Kidney (tissue), 13 donors: ENCODE measurements at regions not wholly inside any gene's neighbourhood (a gene's known extent, or its start where the extent isn't known, plus 50 kb on each side); places are given as distances from the start of the nearest gene placed in this dataset.

Source experiments
- DNase-seq, 5 donors: peaks; one replicate each; pipeline ENCODE4 v3.0.0-alpha.2; 2013 to 2020
- FAIRE-seq: peaks from 2 replicates; lab custom pipeline; 2012; peaks lifted over from hg19 to GRCh38; lab: Jason Lieb, UNC
- H3K27ac ChIP-seq, 2 donors: one replicate each; pipeline ENCODE4 v1.7.0; 2013; ENCODE audit warnings: low read depth in 2 of 2, low read length in 2 of 2, inconsistent platforms in 1 of 2
- H3K27me3 ChIP-seq: one replicate; pipeline ENCODE4 v1.7.1; 2013; ENCODE audit warnings: low read length, inconsistent platforms; ENCODE audit not compliant: control insufficient read depth, insufficient read depth
- H3K36me3 ChIP-seq, 3 donors: one replicate each; pipeline versions ENCODE4 v1.7.0 to v1.7.1; 2013; ENCODE audit warnings: low read length in 3 of 3, control low read depth in 1 of 3, inconsistent platforms in 1 of 3; ENCODE audit not compliant: insufficient read depth in 3 of 3, control insufficient read depth in 2 of 3
- H3K4me1 ChIP-seq, 3 donors: one replicate each; pipeline versions ENCODE4 v1.7.0 to v1.7.1; 2013; ENCODE audit warnings: low read length in 3 of 3, inconsistent platforms in 1 of 3, low read depth in 1 of 3; ENCODE audit not compliant: control insufficient read depth in 2 of 3, insufficient read depth in 2 of 3
- H3K4me3 ChIP-seq, 3 donors: one replicate each; pipeline versions ENCODE4 v1.7.0 to v1.8.1; 2013; ENCODE audit warnings: low read length in 3 of 3, control low read depth in 1 of 3, inconsistent platforms in 1 of 3
- H3K9ac ChIP-seq, 3 donors: one replicate each; pipeline versions ENCODE4 v1.7.0 to v1.7.1; 2013; ENCODE audit warnings: low read length in 3 of 3, control low read depth in 1 of 3, inconsistent platforms in 1 of 3
- H3K9me3 ChIP-seq, 3 donors: one replicate each; pipeline versions ENCODE4 v1.7.0 to v1.7.1; 2013; ENCODE audit warnings: low read length in 3 of 3, control low read depth in 1 of 3, inconsistent platforms in 1 of 3; ENCODE audit not compliant: control insufficient read depth in 2 of 3, insufficient read depth in 1 of 3
- intact Hi-C: fragments of 100-400 bp; cut with DNase I; formaldehyde crosslinking; loops from one replicate; pipeline ENCODE4 v1.11.1; 2022
- TF ChIP-seq, protein P1 (sequence below): IDR thresholded peaks from 3 replicates; pipeline ENCODE4 v1.5.1; 2012; ENCODE audit warnings: mild to moderate bottlenecking, moderate library complexity, borderline replicate concordance; ENCODE audit not compliant: insufficient read depth; ENCODE audit errors: extremely low read depth
- donor health status: control.
- donor health status: control.
- donor health status: control.
- donor health status: control.
- donor health status: control.
- donor health status: DM: yes; HTN: yes; CAD: no.
- donor health status: Normal renal cell carcinoma (clear cell type).

DNA sequence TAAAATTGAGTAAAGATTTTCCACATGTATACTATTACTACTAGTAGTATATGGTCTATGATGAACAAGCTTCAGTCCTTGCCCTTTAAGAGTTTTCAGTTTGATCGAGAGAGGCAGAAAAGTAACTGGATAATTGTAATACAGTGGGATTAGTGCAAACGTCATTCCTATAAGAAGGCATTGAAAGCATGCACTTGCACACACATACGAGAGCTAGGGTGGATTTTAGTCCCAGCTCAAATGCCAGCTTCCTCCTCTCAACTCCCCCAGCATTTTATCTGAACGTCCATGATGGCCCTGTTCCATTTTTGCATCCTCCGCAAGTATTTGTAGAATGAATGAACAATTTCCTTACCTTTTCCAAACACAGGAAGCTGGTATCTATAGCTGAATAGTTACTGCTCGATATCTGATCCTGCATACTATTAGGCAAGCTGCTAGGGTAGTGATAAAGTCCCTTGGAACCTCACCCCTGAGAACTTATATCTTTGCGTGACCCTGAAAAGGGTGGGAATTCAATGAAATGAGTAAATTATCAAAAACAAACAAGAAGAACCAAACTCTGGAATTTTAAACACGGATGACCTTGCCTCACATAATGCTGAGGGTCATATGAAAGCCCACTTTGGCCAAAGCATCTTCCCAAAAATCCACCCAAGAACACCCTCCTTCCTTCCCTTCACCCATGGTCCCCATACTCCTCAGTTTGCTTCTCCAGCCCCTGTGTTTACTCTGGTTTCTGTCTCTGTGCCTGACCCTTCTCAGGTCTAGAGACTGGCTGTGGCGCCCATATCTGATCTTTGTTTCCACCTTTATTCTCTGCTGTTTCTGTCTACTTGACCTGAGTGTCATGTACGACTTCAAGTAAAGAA, 60.5 kb downstream of the TMEM100 start:
- H3K4me1 ChIP-seq, result peaks cover 0 to 3% (median 2%) of the 10 kb centered on the region in 3 donors
- H3K9me3 ChIP-seq, result no peaks in the 10 kb centered on the region
- TF ChIP-seq, protein P1, sequence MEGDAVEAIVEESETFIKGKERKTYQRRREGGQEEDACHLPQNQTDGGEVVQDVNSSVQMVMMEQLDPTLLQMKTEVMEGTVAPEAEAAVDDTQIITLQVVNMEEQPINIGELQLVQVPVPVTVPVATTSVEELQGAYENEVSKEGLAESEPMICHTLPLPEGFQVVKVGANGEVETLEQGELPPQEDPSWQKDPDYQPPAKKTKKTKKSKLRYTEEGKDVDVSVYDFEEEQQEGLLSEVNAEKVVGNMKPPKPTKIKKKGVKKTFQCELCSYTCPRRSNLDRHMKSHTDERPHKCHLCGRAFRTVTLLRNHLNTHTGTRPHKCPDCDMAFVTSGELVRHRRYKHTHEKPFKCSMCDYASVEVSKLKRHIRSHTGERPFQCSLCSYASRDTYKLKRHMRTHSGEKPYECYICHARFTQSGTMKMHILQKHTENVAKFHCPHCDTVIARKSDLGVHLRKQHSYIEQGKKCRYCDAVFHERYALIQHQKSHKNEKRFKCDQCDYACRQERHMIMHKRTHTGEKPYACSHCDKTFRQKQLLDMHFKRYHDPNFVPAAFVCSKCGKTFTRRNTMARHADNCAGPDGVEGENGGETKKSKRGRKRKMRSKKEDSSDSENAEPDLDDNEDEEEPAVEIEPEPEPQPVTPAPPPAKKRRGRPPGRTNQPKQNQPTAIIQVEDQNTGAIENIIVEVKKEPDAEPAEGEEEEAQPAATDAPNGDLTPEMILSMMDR, result no peak
- H3K36me3 ChIP-seq, result no peaks in the 10 kb centered on the region
- intact Hi-C loops, result no loop called here
- no peak overlapping the region for H3K4me3 ChIP-seq
- H3K9ac ChIP-seq, result no peak overlapping the region
- no peaks in the 10 kb centered on the region for H3K27me3 ChIP-seq
- no peak overlapping the region for H3K27ac ChIP-seq
- DNase-seq (no peak), FAIRE-seq (no peak)

DNA sequence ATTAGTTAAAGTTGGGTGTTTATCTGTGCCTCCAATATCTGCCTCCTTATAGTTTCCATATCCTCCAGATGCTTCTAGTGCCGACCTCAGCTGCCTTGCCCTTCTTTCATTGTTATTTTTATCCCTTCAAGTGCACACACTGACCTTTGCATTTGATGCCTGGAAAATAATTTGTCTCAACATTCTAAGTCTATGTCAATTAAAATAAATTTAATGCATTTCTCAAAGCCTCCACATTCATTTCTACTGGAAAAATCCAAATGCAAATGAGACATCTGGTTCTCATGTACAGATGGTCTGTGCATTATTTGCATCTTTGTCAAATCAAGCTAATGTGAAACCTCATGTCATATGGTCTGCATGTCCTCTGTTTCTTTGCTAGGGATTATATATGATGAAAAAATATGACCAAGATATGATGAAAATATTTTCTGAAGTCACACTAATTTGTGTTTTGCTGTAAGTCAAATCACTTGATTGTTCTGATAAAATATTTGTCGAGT, 61.4 kb downstream of the TMEM100 start:
- Histone ChIP-seq H3K27ac (no peak overlapping the region), H3K9ac (no peak overlapping the region), H3K4me1 (peaks cover 0 to 3% (median 2%) of the 10 kb centered on the region in 3 donors), H3K27me3 (no peaks in the 10 kb centered on the region), H3K9me3 (no peaks in the 10 kb centered on the region), H3K36me3 (no peaks in the 10 kb centered on the region), H3K4me3 (no peak overlapping the region)
- FAIRE-seq (no peak), DNase-seq (no peak)
- intact Hi-C loops, result no loop called here
- TF ChIP-seq, protein P1, result no peak

- DNase-seq, result peak in 3 of 5 donors; percentile 59 to 96 (median 91)
- TF ChIP-seq, protein P1, result no peak
- Histone ChIP-seq H3K27me3 (no peaks in the 10 kb centered on the region), H3K4me1 (peaks cover 0 to 3% (median 2%) of the 10 kb centered on the region in 3 donors), H3K36me3 (no peaks in the 10 kb centered on the region), H3K27ac (no peak overlapping the region), H3K9ac (no peak overlapping the region), H3K4me3 (no peak overlapping the region), H3K9me3 (no peaks in the 10 kb centered on the region)
- intact Hi-C loops, result no loop called here
- no peak for FAIRE-seq
Observed at GRCh38 chr17:55660178-55660886, 62.3 kb downstream of the TMEM100 start.
